PC-3 (cell line): ENCODE measurements at regions not wholly inside any gene's neighbourhood (a gene's known extent, or its start where the extent isn't known, plus 50 kb on each side); places are given as distances from the start of the nearest gene placed in this dataset.

Source experiments
- CTCF ChIP-seq: fragments of 300-600 bp; sonication (generic); conservative IDR thresholded peaks from 2 replicates; pipeline ENCODE4 v1.5.1; 2017; ENCODE audit warnings: antibody characterized with exemption, low read depth, mild to moderate bottlenecking, low read length
- EZH2 ChIP-seq: fragments of 300-600 bp; sonication (generic); IDR thresholded peaks from one replicate; pipeline ENCODE4 v1.6.1; 2017; ENCODE audit warnings: antibody characterized with exemption, mild to moderate bottlenecking, low read length; ENCODE audit not compliant: unreplicated experiment
- EZH2phosphoT487 ChIP-seq: fragments of 300-600 bp; sonication (generic); IDR thresholded peaks from 2 replicates; pipeline ENCODE4 v1.6.1; 2018; ENCODE audit warnings: mild to moderate bottlenecking, antibody characterized with exemption, low read length, borderline replicate concordance

GRCh38 chr1:238998577-238998976 is 387.8 kb upstream of the CHRM3 start:
- TF ChIP-seq CTCF (no peak), EZH2 (no peak), EZH2phosphoT487 (no peak)
